Epithelial cell of proximal tubule (primary cell): ENCODE measurements at regions not wholly inside any gene's neighbourhood (a gene's known extent, or its start where the extent isn't known, plus 50 kb on each side); places are given as distances from the start of the nearest gene placed in this dataset.

ENCODE experiments used
- DNase-seq: peaks from one replicate; pipeline ENCODE4 v3.0.0-alpha.2; 2011; ENCODE audit warnings: low read depth
- H3K4me3 ChIP-seq: 2 replicates; pipeline ENCODE4 v1.5.1; 2011; ENCODE audit warnings: low read depth, mild to moderate bottlenecking, low read length
- CTCF ChIP-seq: conservative IDR thresholded peaks from 2 replicates; pipeline ENCODE4 v1.5.1; 2012; ENCODE audit warnings: low read depth, mild to moderate bottlenecking, low read length

GRCh38 chrX:14079891-14080430, 50.3 kb upstream of the GEMIN8 start:
- TF ChIP-seq CTCF, result no peak
- DNase-seq, result no peak

More at GRCh38 chrX:14079891-14080430, 50.3 kb upstream of the GEMIN8 start:
- no peak overlapping the region for H3K4me3 ChIP-seq
